DMS 273 treated with DMSO at 0.1 percent for 48 hours (cell line): ENCODE measurements at regions not wholly inside any gene's neighbourhood (a gene's known extent, or its start where the extent isn't known, plus 50 kb on each side); places are given as distances from the start of the nearest gene placed in this dataset.

Experiments used
- DNase-seq: peaks from one replicate; lab custom pipeline; 2025; lab: John Stamatoyannopoulos, UW

- no peak for DNase-seq
Observed at GRCh38 chr12:93244514-93245077, 133.1 kb upstream of the NUDT4 start.

DNA sequence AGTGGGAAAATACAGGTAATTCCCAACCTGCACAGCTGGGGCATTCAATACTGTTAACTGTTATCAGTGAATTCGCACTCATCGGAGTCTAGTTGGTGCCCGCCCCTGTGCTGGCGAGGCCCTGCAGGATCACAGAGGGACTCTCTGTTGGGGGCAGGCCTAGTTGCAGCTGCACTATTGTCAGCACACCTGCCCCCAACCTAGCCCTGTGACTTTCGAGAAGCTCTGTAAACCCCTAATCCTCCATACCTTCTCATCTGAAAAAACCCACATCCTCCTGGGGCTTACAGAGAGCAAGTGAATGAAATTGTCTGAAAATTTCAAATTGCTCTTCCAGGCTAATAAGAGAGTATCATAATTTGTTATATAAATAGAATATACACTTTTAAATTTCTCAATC is 132.2 kb upstream of the NUDT4 start:
- no peak for DNase-seq

DNA sequence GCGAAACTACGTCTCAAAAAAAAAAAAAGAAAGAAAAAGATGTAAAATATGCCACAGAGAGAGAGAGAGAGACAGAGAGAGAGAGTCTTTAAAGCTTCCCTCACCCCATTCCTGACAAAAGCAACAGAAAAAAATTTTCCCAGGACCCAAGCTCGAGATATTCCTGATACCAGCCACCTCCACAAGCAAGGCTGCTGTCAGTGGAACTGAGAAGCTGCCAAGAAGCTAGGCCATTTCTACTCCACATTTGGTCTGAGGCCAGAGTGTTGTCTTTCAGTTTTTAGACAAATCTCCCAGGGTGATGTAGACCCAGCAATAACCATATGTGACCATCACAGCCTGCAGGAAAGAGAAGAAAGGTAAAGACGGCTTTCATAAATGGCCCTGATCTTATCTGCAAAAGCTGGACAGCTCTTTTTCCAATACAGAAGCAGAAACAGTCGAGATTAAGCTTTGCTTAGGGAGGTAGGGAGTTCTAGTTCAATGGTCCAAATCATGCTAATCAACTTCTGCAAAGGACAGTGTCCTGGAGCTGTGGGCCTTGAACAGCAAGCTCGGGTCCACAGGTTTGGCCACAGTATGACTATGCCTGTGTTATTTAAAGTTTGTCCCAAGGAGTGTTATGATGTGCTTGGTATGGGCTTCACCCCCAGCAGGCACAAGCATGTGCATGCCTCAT is 130.3 kb upstream of the NUDT4 start:
- no peak for DNase-seq

- DNase-seq, result no peak
Observed at GRCh38 chr12:93252221-93252620, 125.5 kb upstream of the NUDT4 start.

DNA sequence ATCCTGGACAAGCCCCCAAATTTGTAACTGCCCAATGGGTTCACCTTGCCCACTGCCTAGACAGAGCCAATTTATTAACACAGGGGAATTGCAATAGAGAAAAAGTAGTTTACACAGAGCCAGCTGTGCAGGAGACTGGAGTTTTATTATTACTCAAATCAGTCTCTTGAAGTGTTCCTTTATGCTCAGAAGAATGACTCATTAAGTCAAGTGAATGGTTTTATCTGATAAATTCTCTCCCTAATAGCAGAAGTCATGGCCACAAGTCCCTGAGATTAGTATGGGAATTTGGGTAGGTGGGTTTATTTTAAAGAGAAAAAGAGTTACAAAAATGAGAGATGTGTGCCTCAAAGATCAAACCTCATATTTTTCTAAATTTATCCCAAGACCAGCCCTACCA is 122.8 kb upstream of the NUDT4 start:
- DNase-seq, result no peak

GRCh38 chr12:93256256-93256969 is 121.3 kb upstream of the NUDT4 start:
- no peak for DNase-seq

DNA sequence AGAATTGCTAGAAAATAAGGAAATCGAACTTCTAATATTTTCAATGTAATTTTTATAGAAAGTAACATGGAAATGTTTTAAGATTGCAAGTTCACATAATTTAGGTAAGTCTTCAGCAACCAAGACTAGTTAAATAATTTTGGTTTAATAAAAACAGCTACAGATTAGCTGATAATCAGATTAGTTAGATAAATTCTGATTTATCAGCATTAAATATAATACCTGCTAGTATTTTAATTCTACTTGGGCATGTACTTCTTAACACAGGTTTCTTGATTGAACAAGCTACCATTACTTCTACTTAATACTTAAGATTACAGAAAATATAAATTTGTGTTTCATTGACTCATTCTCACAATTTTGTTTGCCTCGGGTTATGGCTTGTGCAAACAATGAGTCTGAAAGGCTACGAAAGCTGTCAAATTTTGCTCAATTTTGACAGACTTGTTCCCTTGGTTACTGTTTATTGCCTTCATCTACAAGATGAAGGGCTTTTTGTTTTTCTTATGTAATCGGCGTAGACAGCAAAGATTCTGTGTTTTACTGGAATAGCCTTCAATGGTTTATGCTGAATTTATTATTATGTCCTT is 116.1 kb upstream of the NUDT4 start:
- DNase-seq, result no peak

- no peak for DNase-seq
Observed at GRCh38 chr12:93272997-93273396, 104.7 kb upstream of the NUDT4 start.

DNA sequence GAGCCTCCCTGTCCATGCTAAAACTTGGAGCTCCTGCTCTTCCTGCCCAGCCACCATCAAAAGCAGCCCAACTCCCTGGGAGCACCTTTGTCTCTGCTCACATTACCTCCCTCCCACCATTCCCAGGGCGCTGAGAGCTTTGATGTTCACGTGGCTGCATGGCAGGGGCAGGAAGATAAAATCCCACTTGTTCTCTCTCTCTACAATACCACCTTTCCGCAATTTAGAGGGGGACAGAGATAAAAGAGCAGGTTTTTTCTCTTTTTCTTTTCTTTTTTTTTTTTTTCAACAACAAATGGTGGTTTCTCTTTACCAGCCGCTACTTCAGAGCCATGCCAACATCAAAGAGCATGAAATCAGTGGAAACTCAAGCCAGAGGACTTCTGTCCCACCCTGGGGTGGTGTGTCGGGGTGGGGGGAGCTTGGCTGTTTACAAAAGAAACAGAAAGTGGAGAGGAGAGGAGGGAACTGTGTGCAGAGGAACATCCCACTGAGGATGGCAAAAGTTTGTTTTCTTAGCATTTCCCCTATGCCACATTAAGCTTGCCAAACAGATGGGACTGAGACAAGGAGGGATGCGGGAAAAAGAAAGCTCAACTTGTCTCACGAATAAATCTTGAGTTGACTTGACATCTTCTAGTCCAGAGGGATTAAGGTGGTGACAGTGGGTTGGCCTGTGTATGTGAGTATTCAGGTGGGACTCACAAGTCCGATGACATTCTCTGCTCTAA is 103.7 kb upstream of the NUDT4 start:
- no peak for DNase-seq

DNA sequence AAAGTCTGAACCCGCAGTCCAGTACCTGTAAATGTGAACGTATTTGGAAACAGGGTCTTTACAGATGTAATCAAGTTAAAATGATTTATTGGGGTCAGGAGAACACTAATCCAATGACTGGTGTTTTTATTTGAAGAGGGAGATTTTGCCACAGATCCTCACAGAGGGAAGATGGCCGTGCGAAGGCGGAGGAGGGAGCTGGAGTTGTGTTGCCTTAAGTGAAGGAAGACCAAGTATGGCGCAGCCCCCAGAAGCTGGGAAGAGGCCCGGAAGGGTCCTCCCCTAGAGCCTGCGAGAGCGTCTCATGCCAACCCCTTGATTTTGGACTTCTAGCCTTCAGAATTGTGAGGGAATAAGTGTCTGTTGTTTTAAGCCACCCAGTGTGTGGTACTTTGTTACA is 102.8 kb upstream of the NUDT4 start:
- DNase-seq, result no peak

GRCh38 chr12:93275589-93275988 is 102.1 kb upstream of the NUDT4 start:
- no peak for DNase-seq

DNA sequence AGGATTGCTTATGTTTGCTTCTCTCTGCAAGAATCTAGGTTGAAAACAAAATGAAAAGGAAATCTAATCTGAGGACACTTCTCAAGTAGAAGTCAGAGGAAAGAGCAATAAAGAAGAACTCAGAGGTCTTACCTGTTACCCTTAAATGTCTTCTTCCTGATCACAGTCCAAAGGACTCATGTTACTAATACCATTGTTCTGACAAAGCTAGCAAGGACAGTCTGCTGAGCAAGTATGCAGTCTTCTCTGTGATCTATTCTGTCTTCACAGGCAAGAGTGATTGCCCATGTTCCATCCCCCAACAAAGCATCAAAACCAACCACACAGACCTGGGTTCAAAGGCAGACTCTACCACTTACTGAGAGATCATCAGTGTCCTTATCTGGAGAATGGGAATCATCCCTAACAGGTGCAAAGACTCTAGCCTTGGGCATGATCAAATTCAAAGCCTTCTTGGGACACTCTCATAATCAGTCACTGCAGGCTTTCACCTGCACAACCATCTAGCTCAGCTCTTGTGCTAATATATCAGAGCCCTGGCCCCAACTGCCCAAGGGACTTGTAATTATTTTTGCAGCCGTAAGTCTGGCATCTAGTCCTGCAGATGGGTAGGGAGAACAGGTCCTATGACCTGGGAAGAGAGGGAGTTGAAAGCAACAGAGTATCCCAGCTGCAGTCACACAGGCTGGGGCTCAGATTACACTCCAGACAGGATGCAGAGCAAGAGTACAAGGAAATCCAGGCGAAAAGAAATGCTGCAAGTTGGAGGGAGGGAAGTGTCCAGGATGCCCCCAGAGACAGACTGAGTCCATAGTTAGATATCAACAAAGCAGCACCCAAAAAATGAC is 97.9 kb upstream of the NUDT4 start:
- peak; percentile 16 for DNase-seq

DNA sequence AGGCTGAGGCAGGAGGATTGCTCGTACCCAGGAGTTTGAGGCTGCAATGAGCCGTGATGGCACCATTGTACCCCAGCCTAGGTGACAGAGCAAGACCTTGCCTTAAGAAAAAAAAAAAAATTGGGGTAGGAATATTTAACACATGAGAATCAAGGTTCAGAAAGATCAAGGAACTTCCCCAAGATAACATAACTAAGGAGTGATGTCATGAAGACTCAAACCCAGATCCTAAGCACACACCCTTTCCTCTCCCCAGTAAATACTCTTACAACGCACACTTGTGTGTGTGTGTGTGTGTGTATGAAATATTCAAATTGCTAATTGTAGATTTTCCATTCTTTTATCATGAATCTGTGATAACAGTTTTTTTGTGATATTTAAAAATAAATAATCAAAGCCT is 90.6 kb upstream of the NUDT4 start:
- DNase-seq, result no peak

GRCh38 chr12:93288626-93289025 is 89.1 kb upstream of the NUDT4 start:
- no peak for DNase-seq

DNA sequence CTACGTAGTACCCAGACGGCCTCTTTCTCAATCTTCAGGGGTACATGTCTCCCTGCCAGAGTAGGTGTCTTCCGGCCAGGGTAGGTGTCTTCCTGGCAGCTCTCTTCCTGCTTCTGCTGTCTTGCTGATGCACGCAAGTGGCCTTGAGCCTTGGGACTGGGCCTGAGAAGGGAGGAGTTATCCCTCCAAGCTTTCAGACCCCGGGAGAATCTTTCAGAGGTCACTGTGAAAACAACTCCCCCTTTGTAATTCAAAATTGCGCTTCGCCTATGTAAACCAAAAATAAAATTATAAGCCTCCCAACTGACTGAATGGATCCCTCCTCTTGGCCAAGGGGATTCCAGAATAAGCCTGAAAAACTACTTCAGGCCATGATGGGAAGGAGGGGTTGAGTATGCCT is 87.3 kb upstream of the NUDT4 start:
- DNase-seq, result no peak

- DNase-seq, result no peak
Observed at GRCh38 chr12:93292213-93292612, 85.5 kb upstream of the NUDT4 start.

DNA sequence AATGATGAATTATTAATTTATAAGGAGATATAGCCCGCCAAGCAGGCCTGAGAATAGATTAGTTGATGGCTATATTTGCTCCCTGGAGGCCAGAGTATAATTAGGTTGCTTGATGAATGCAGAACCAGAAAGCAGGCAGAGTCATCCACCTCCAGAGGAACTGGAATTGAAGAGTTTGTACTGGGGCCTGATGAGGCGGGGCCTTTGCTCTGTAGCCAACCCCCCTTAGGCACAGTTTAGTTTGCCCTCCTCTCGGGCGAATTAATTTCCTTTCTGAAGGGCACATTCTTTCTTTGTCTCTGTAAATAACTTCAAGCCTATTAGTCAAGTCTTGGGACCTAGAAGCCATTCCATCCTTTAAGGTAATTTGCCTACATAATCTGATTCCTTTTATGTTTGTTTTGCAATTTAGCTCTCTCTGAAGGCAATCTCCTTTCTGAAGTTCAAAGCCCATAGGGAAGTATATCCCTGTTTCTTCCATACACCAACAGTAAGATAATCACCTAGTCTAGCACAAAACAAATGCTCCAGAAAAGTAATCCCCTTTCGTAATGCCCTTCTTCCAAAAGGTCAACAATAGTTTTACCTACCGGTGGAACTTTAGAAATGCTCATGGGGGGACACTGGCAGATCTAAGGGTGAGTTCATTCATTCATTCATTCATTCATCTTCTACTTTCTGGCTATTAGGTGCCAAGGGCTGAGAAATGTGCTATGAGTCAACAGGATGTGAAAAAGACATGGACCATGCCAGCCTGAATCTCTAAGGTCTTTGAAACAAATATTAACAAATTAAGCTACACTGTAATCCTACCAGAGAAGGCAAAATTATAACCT is 84.8 kb upstream of the NUDT4 start:
- DNase-seq, result no peak

- no peak for DNase-seq
Observed at GRCh38 chr12:93297032-93297431, 80.7 kb upstream of the NUDT4 start.

- no peak for DNase-seq
Observed at GRCh38 chr12:93297536-93297935, 80.2 kb upstream of the NUDT4 start.

- DNase-seq, result no peak
Observed at GRCh38 chr12:93299262-93299846, 78.4 kb upstream of the NUDT4 start.
